ENCODE measurements at regions not wholly inside any gene's neighbourhood (a gene's known extent, or its start where the extent isn't known, plus 50 kb on each side); places are given as distances from the start of the nearest gene placed in this dataset.

DNA sequence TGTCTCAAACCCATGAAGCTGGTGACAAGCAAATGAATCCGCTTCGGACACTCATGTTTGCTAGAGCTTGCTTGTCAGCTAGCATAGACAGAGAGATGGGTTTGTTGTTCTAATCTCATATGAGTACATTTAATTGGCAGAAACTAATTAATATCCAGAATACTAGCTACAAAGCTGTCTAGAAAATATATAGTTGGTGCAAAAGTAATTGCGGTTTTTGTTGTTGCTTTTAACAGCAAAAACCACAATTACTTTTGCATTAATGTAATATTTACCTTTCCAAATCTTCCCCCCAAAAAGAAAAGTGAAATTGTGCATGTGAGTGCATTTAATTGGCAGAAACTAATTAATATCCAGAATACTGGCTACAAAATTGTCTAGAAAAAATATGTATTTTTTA is 1115.2 kb downstream of the TDRD15 start:
- TF ChIP-seq CTCF (IDR thresholded peaks at IDR 0.05) = no peak
- TF ChIP-seq POLR2AphosphoS5 (IDR thresholded peaks at IDR 0.05; ENCODE audit: insufficient read depth in 1 of 2, low read depth in 1 of 2) = no peak

Data from vagina (tissue), 2 donors.